B cell (primary cell): ENCODE measurements at regions not wholly inside any gene's neighbourhood (a gene's known extent, or its start where the extent isn't known, plus 50 kb on each side); places are given as distances from the start of the nearest gene placed in this dataset.

Source experiments
- ATAC-seq: fragments of 200-7000 bp; cut with Tn5 transposase; one replicate; pipeline ENCODE4 v1.10.0; 2021; ENCODE audit warnings: low read depth, mild to moderate bottlenecking, moderate number of reproducible peaks, moderate library complexity
- CTCF ChIA-PET: fragments of 350-600 bp; sonication (Branson Sonifier 250); formaldehyde crosslinking; loops from one replicate; lab custom pipeline; 2021; ENCODE audit warnings: antibody characterized with exemption, inconsistent platforms; lab: Charles Lee
- POLR2A ChIA-PET: fragments of 350-600 bp; sonication (Branson Sonifier 250); formaldehyde crosslinking; loops from one replicate; lab custom pipeline; 2021; ENCODE audit warnings: antibody characterized with exemption; lab: Charles Lee
- DNase-seq: peaks from one replicate; pipeline ENCODE4 v3.0.0; 2013
- H2AFZ ChIP-seq: 2 replicates; pipeline ENCODE4 v1.6.1; 2012; ENCODE audit warnings: mild to moderate bottlenecking, low read depth, low read length; ENCODE audit not compliant: insufficient read depth, poor library complexity, severe bottlenecking
- H3K27ac ChIP-seq, 2 donors: 1 replicate in 1 of 2; 2 replicates in 1 of 2; pipeline ENCODE4 v1.5.1; 2012 to 2013; ENCODE audit warnings: low read length in 2 of 2, mild to moderate bottlenecking in 2 of 2, moderate library complexity in 1 of 2
- H3K27me3 ChIP-seq, 4 experiments: fragments of 200-600 bp in 1 of 4; sonication (generic) in 1 of 4; replicated peaks in 1 of 4; 1 replicate in 2 of 4; 2 replicates in 2 of 4; pipeline versions ENCODE4 v1.6.1 to v1.7.0; 2013 to 2016; ENCODE audit warnings: low read length in 3 of 4, mild to moderate bottlenecking in 2 of 4, mixed read lengths in 1 of 4, moderate library complexity in 1 of 4; ENCODE audit not compliant: insufficient read depth in 4 of 4, control insufficient read depth in 3 of 4; ENCODE audit errors: control extremely low read depth in 1 of 4
- H3K36me3 ChIP-seq, 2 experiments: replicated peaks in 1 of 2; 1 replicate in 1 of 2; 2 replicates in 1 of 2; pipeline versions ENCODE4 v1.6.1 to v1.7.1; 2013; ENCODE audit warnings: low read length in 1 of 2; ENCODE audit not compliant: insufficient read depth in 2 of 2, control insufficient read depth in 1 of 2; ENCODE audit errors: control extremely low read depth in 1 of 2, extremely low read depth in 1 of 2
- H3K4me1 ChIP-seq, 2 donors: fragments of 200-600 bp in 1 of 2; sonication (generic) in 1 of 2; 1 replicate in 1 of 2; 2 replicates in 1 of 2; pipeline versions ENCODE4 v1.5.1 to v1.6.1; 2013 to 2017; ENCODE audit warnings: low read length in 2 of 2; ENCODE audit not compliant: control insufficient read depth in 2 of 2, insufficient read depth in 2 of 2
- H3K4me2 ChIP-seq: replicated peaks from 2 replicates; pipeline ENCODE3; 2012; ENCODE audit warnings: mild to moderate bottlenecking, low read depth, low read length; ENCODE audit not compliant: poor library complexity, severe bottlenecking
- H3K4me3 ChIP-seq, 5 experiments: fragments of 200-600 bp in 1 of 5; sonication (generic) in 1 of 5; 1 replicate in 3 of 5; 2 replicates in 2 of 5; pipeline versions ENCODE4 v1.5.1 to v1.7.0; 2011 to 2016; ENCODE audit warnings: low read length in 4 of 5, mild to moderate bottlenecking in 4 of 5, low read depth in 2 of 5, control low read depth in 1 of 5, moderate library complexity in 1 of 5; ENCODE audit not compliant: insufficient read depth in 1 of 5; ENCODE audit errors: control extremely low read depth in 1 of 5, extremely low read depth in 1 of 5
- H3K79me2 ChIP-seq: fragments of 200-600 bp; sonication (generic); one replicate; pipeline ENCODE4 v1.6.0; 2016; ENCODE audit warnings: low read length; ENCODE audit not compliant: control insufficient read depth, insufficient read depth
- H3K9ac ChIP-seq: fragments of 200-600 bp; sonication (generic); 2 replicates; pipeline ENCODE4 v1.6.1; 2017; ENCODE audit warnings: mild to moderate bottlenecking, low read length, moderate library complexity
- H3K9me3 ChIP-seq, 3 donors: one replicate each; pipeline versions ENCODE4 v1.6.1 to v1.7.1; 2013; ENCODE audit warnings: low read length in 2 of 3; ENCODE audit not compliant: control insufficient read depth in 2 of 3, insufficient read depth in 1 of 3; ENCODE audit errors: control extremely low read depth in 1 of 3
- H4K20me1 ChIP-seq: 2 replicates; pipeline ENCODE4 v1.6.0; 2012; ENCODE audit warnings: mild to moderate bottlenecking, low read length; ENCODE audit not compliant: insufficient read depth, control insufficient read depth, poor library complexity, severe bottlenecking
- H3K27ac Mint-ChIP-seq: one replicate; pipeline ENCODE4 v1.8.0; 2021; ENCODE audit warnings: mixed read lengths
- H3K27me3 Mint-ChIP-seq: one replicate; pipeline ENCODE4 v1.8.0; 2021; ENCODE audit warnings: mixed read lengths
- H3K4me1 Mint-ChIP-seq: one replicate; pipeline ENCODE4 v1.8.0; 2021; ENCODE audit warnings: mixed read lengths
- H3K4me3 Mint-ChIP-seq: one replicate; pipeline ENCODE4 v1.8.0; 2021; ENCODE audit warnings: mixed read lengths
- H3K9me3 Mint-ChIP-seq: one replicate; pipeline ENCODE4 v1.8.0; 2022; ENCODE audit warnings: mixed read lengths; ENCODE audit not compliant: insufficient read depth
- EZH2 ChIP-seq: IDR thresholded peaks from 2 replicates; pipeline ENCODE4 v1.6.1; 2012; ENCODE audit warnings: borderline replicate concordance, low read depth, mild to moderate bottlenecking, moderate library complexity, low read length; ENCODE audit not compliant: insufficient read depth, poor library complexity, severe bottlenecking
- WGBS: methylation state at CpG from one replicate; pipeline ENCODE4 v1.1.5; 2013; ENCODE audit warnings: missing lambda C conversion rate; ENCODE audit not compliant: insufficient coverage; 5-methylcytosine and 5-hydroxymethylcytosine counted together
- intact Hi-C: fragments of 100-400 bp; cut with micrococcal nuclease; formaldehyde crosslinking; loops from one replicate; pipeline ENCODE4 v1.10.0; 2022
- TF ChIP-seq, protein P1 (sequence below): fragments of 200-600 bp; IDR thresholded peaks from one replicate; pipeline ENCODE4 v1.8.0; 2022; ENCODE audit warnings: antibody characterized with exemption, mild to moderate bottlenecking

DNA sequence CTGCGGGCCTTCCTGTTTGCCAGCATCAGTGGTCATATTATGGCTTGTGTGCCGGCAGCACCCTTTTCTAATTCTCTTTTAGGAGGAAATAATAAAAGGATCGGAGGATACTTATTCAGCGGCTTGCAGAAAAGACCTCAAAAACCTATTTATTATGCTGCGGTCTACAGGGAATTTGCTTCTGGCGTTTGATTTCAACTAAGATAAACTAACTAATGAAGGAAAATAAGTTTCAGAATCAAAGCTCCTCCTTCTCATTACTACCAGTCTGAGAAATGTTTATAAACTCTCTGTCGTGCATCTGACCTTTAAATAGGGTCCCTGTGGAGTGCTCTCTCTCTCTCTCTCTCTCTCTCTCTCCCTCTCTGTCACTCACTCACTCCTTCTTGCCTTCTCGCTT, 335.0 kb upstream of the GLI3 start:
- no peak overlapping the region for H3K4me2 ChIP-seq
- no peak overlapping the region for H3K9ac ChIP-seq
- H3K36me3 ChIP-seq: no peaks in the 10 kb centered on the region
- no peak for ATAC-seq
- no peaks in the 10 kb centered on the region for H4K20me1 ChIP-seq
- no peak for TF ChIP-seq EZH2
- TF ChIP-seq, protein P1, sequence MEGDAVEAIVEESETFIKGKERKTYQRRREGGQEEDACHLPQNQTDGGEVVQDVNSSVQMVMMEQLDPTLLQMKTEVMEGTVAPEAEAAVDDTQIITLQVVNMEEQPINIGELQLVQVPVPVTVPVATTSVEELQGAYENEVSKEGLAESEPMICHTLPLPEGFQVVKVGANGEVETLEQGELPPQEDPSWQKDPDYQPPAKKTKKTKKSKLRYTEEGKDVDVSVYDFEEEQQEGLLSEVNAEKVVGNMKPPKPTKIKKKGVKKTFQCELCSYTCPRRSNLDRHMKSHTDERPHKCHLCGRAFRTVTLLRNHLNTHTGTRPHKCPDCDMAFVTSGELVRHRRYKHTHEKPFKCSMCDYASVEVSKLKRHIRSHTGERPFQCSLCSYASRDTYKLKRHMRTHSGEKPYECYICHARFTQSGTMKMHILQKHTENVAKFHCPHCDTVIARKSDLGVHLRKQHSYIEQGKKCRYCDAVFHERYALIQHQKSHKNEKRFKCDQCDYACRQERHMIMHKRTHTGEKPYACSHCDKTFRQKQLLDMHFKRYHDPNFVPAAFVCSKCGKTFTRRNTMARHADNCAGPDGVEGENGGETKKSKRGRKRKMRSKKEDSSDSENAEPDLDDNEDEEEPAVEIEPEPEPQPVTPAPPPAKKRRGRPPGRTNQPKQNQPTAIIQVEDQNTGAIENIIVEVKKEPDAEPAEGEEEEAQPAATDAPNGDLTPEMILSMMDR: no peak
- POLR2A ChIA-PET: no interaction called here
- H3K4me1 Mint-ChIP-seq: no peaks in the 10 kb centered on the region
- no peaks in the 10 kb centered on the region for H3K27me3 ChIP-seq
- CTCF ChIA-PET: no interaction called here
- intact Hi-C loops: no loop called here
- peaks cover 3% of the 10 kb centered on the region for H3K9me3 Mint-ChIP-seq
- no peak overlapping the region for H3K4me3 Mint-ChIP-seq
- peaks cover 0 to 3% (median 0%) of the 10 kb centered on the region in 3 donors for H3K9me3 ChIP-seq
- H3K27me3 Mint-ChIP-seq: no peaks in the 10 kb centered on the region
- no peaks in the 10 kb centered on the region for H3K79me2 ChIP-seq
- no peak overlapping the region for H3K27ac Mint-ChIP-seq
- no peak overlapping the region for H3K27ac ChIP-seq
- no peaks in the 10 kb centered on the region for H3K4me1 ChIP-seq
- no peak overlapping the region for H2AFZ ChIP-seq
- 61% methylated on average over 2 of the region's 8 CpGs for WGBS
- no peak for DNase-seq
- no peak overlapping the region for H3K4me3 ChIP-seq

DNA sequence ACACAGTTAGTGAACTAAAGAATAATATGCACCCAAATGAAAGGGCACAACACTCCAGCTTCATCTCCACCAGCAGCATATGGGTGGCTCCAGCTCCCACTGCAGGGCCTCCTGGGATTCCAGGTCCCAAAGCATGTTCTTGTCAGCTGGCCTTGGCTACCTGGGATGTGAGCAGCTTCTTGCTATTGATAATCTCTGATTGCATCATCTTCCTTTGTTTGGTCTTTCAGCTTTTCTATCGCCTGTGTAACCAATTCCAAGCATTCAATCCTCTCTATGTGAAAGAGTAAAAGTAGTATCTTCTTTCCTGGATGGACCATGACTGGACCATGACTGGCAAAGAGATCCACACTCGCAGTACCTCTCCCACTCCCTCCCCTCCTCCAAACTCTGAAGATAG, 333.9 kb upstream of the GLI3 start:
- Histone ChIP-seq H4K20me1 (no peaks in the 10 kb centered on the region), H3K9me3 (peaks cover 0 to 3% (median 0%) of the 10 kb centered on the region in 3 donors), H3K36me3 (no peaks in the 10 kb centered on the region), H3K79me2 (no peaks in the 10 kb centered on the region), H3K9ac (no peak overlapping the region), H3K27ac (no peak overlapping the region), H3K27me3 (no peaks in the 10 kb centered on the region), H3K4me2 (no peak overlapping the region), H2AFZ (no peak overlapping the region), H3K4me3 (no peak overlapping the region), H3K4me1 (no peaks in the 10 kb centered on the region)
- CTCF ChIA-PET: no interaction called here
- TF ChIP-seq EZH2: no peak
- TF ChIP-seq, protein P1: no peak
- Mint-ChIP-seq H3K4me1 (no peaks in the 10 kb centered on the region), H3K4me3 (no peak overlapping the region), H3K27me3 (no peaks in the 10 kb centered on the region), H3K27ac (no peak overlapping the region), H3K9me3 (peaks cover 3% of the 10 kb centered on the region)
- POLR2A ChIA-PET: no interaction called here
- intact Hi-C loops: no loop called here
- no CpG with 5 or more reads among the region's 2 CpGs for WGBS
- DNase-seq (no peak), ATAC-seq (no peak)
